Esophagus muscularis mucosa (tissue), 4 donors: ENCODE measurements at regions not wholly inside any gene's neighbourhood (a gene's known extent, or its start where the extent isn't known, plus 50 kb on each side); places are given as distances from the start of the nearest gene placed in this dataset.

ENCODE experiments used
- CTCF ChIP-seq, 3 experiments: fragments of 200-600 bp in 2 of 3; fragments of 450-650 bp in 1 of 3; sonication (generic) in 2 of 3; IDR thresholded peaks; one replicate each; pipeline ENCODE4 v1.5.1; 2017 to 2019; ENCODE audit warnings: antibody characterized with exemption in 3 of 3, mild to moderate bottlenecking in 2 of 3, moderate library complexity in 1 of 3
- EP300 ChIP-seq: sonication (generic); formaldehyde crosslinking; IDR thresholded peaks from one replicate; pipeline ENCODE4 v1.6.1; 2017; ENCODE audit warnings: antibody characterized with exemption
- POLR2A ChIP-seq: fragments of 450-650 bp; IDR thresholded peaks from one replicate; pipeline ENCODE4 v1.6.1; 2017; ENCODE audit warnings: antibody characterized with exemption, moderate library complexity, mild to moderate bottlenecking, low read depth

- TF ChIP-seq POLR2A (no peak), CTCF (IDR thresholded peaks at IDR 0.05) (no peak), EP300 (no peak)
Observed at GRCh38 chr5:164235300-164235891, 730.0 kb downstream of the MAT2B start.
